ENCODE measurements at regions not wholly inside any gene's neighbourhood (a gene's known extent, or its start where the extent isn't known, plus 50 kb on each side); places are given as distances from the start of the nearest gene placed in this dataset.

DNA sequence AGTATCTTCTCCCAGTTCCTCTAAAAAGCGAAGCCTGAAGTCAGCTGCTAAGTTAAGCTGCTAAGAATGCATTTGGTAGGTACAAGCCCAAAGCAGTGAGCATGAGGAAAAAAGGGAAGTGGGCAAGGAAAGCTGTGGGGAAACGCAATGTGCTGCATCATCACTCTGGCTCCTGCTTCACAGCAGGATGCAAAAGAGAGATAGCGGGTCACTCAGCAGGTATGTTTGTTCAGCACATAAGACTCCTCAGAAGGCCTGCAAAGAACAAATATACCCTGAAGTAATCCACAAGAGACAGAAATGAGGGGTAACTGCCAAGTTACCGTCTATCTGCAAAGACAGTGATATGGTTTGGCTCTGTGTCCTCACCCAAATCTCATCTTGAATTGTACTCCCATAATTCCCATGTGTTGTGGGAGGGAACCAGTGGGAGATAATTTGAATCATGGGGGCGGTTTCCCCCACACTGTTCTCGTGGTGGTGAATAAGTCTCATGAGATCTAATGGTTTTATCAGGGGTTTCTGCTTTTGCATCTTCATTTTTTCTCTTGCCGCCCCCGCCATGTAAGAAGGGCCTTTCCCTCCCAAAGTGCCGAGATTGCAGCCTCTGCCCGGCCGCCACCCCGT is 127.4 kb upstream of the EGLN3 start:
- no TSS peak for BruUV-seq (replicated peaks)
- no peak overlapping the region for H3K4me3 ChIP-seq
- peak overlapping the region; percentile 19; the same call in 1 of the 2 replicates for H3K4me2 ChIP-seq (ENCODE audit: insufficient read depth, low read length)
- peaks cover 3 to 13% of the 10 kb centered on the region in 2 experiments; a peak in 3 of 5 replicates for H3K4me1 ChIP-seq (replicated peaks in 1 of 2; ENCODE audit: control insufficient read depth in 2 of 2, insufficient read depth in 2 of 2, low read length in 2 of 2)
- CTCF ChIA-PET (ENCODE audit: low intra/inter-chr PET ratio) = no interaction called here
- no peaks in the 10 kb centered on the region for H4K20me1 ChIP-seq (replicated peaks; ENCODE audit: control insufficient read depth, insufficient read depth, low read length)
- FAIRE-seq (peak; percentile 98), DNase-seq (ENCODE audit: extremely low read depth in 1 of 4, low spot score in 3 of 4) (peak; percentile 62 to 90 (median 72)), ATAC-seq (peak; percentile 96)
- H3K27ac ChIP-seq (ENCODE audit: extremely low read depth, low read depth, low read length) = peak overlapping the region; percentile 74
- no peaks in the 10 kb centered on the region for H3K9me1 ChIP-seq (ENCODE audit: control insufficient read depth, insufficient read depth, low read length)
- H2AFZ ChIP-seq (ENCODE audit: low read depth, low read length) = peak overlapping the region; percentile 69; the same call in 1 of the 2 replicates
- in situ Hi-C loops (cut with MboI) (no loop called here), intact Hi-C loops (cut with micrococcal nuclease) (no loop called here)
- no peaks in the 10 kb centered on the region for H3K79me2 ChIP-seq (ENCODE audit: control insufficient read depth, insufficient read depth, low read length)
- WGBS (ENCODE audit: insufficient coverage, low coverage, missing lambda C conversion rate) = 24% methylated on average over 7 of the region's 12 CpGs
- no peak overlapping the region for H3K9ac ChIP-seq (ENCODE audit: insufficient read depth in 1 of 2, low read depth in 2 of 2, low read length in 2 of 2)
- no peaks in the 10 kb centered on the region for H3K27me3 ChIP-seq (ENCODE audit: control insufficient read depth in 2 of 2, insufficient read depth in 2 of 2, low read length in 2 of 2)
- peaks cover 5% of the 10 kb centered on the region for H3K9me3 ChIP-seq (replicated peaks; ENCODE audit: control insufficient read depth, insufficient read depth, low read depth, low read length)
- H3K36me3 ChIP-seq (ENCODE audit: control insufficient read depth, insufficient read depth, low read length) = no peaks in the 10 kb centered on the region
- POLR2A ChIA-PET = interaction anchor here (0.9 to 1.0 kb wide), 3 partner anchors 18 to 130 kb away, joined by 3 to 4 read pairs (median 4); partner anchors contain the start of gene EGLN3
- peak; percentile 95 for TF ChIP-seq ZEB2 (IDR thresholded peaks at IDR 0.05)
- TF ChIP-seq FOXA3 (CRISPR knock-in tag; conservative IDR thresholded peaks at IDR 0.05 in 1 of 2, IDR thresholded peaks at IDR 0.05 in 1 of 2) = peak; percentile 85 to 89; a peak in 3 of 4 replicates
- TF ChIP-seq MTF1 (CRISPR knock-in tag; IDR thresholded peaks at IDR 0.05; ENCODE audit: borderline replicate concordance) = no peak
- TF ChIP-seq POLR2B (IDR thresholded peaks at IDR 0.05; ENCODE audit: low read depth, partially characterized antibody) = no peak
- TF ChIP-seq GABPB1 (CRISPR knock-in tag; IDR thresholded peaks at IDR 0.05) = peak; percentile 67; the same call in 1 of the 2 replicates
- no peak for TF ChIP-seq ATF1 (CRISPR knock-in tag; IDR thresholded peaks at IDR 0.05)
- peak; percentile 56 for TF ChIP-seq ATF1 (tag; IDR thresholded peaks at IDR 0.05)
- peak; percentile 84 to 92 for TF ChIP-seq KDM1A (IDR thresholded peaks at IDR 0.05)
- peak; percentile 66; the same call in 1 of the 2 replicates for TF ChIP-seq ZNF24 (IDR thresholded peaks at IDR 0.05)
- peak; percentile 87; the same call in 1 of the 2 replicates for TF ChIP-seq MTA1 (IDR thresholded peaks at IDR 0.05; ENCODE audit: borderline replicate concordance)
- TF ChIP-seq, protein P1, sequence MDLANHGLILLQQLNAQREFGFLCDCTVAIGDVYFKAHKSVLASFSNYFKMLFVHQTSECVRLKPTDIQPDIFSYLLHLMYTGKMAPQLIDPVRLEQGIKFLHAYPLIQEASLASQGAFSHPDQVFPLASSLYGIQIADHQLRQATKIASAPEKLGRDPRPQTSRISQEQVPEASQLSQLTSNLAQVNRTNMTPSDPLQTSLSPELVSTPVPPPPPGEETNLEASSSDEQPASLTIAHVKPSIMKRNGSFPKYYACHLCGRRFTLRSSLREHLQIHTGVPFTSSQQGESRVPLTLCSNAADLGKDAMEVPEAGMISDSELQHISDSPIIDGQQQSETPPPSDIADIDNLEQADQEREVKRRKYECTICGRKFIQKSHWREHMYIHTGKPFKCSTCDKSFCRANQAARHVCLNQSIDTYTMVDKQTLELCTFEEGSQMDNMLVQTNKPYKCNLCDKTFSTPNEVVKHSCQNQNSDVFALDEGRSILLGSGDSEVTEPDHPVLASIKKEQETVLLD (IDR thresholded peaks at IDR 0.05) = peak; percentile 69; the same call in 1 of the 2 replicates
- TF ChIP-seq XRCC4 (IDR thresholded peaks at IDR 0.05; ENCODE audit: extremely low read depth, insufficient read depth, insufficient read length) = no peak
- peak; percentile 46 to 78; a peak in 2 of 4 replicates for TF ChIP-seq ETV6 (IDR thresholded peaks at IDR 0.05; ENCODE audit: borderline replicate concordance in 1 of 2, low read depth in 2 of 2, low read length in 1 of 2)
- TF ChIP-seq ETV6 (CRISPR knock-in tag; IDR thresholded peaks at IDR 0.05; ENCODE audit: borderline replicate concordance) = no peak
- peak; percentile 97 for TF ChIP-seq CTBP1 (IDR thresholded peaks at IDR 0.05; ENCODE audit: borderline replicate concordance)
- TF ChIP-seq TBL1XR1 (IDR thresholded peaks at IDR 0.05; ENCODE audit: low read length in 2 of 2) = peak in 1 of 2 experiments; percentile 90; a peak in 2 of 4 replicates
- peak; percentile 51; the same call in 1 of the 2 replicates for TF ChIP-seq POLR2AphosphoS5 (IDR thresholded peaks at IDR 0.05; ENCODE audit: control insufficient read depth, insufficient read depth, low read depth, low read length)
- no peak for TF ChIP-seq KAT8 (IDR thresholded peaks at IDR 0.05; ENCODE audit: low read depth)
- TF ChIP-seq TAF1 (IDR thresholded peaks at IDR 0.05; ENCODE audit: control insufficient read depth, extremely low read depth, insufficient read depth, low read length, severe bottlenecking) = no peak
- TF ChIP-seq HCFC1 (IDR thresholded peaks at IDR 0.05; ENCODE audit: low read depth, low read length) = 0 out of 2 replicates have a peak, but pooled peaks have one; percentile 11

Data from K562 (cell line).